ENCODE measurements at regions not wholly inside any gene's neighbourhood (a gene's known extent, or its start where the extent isn't known, plus 50 kb on each side); places are given as distances from the start of the nearest gene placed in this dataset.

DNA sequence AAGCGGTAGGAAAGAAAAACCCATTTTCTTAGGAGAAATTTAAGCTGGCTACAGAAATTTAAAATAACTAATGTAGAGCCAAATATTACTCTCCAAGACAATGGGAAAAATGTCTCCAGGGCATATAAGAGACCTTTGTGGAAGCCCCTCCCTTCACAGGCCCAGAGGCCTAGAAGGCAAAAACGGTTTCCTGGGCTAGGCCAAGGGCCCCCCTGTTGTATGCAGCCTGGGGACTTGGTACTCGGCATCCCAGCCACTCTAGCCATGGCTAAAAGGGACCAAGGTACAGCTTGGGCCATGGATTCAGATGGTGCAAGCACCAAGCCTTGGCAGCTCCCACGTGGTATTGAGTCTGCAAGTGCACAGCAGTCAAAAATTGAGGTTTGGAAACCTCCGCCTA is 90.1 kb downstream of the CGGBP1 start:
- no peaks in the 10 kb centered on the region for H3K9me1 ChIP-seq (ENCODE audit: control insufficient read depth, extremely low read depth, insufficient read depth, low read length)
- H2AFZ ChIP-seq (ENCODE audit: control insufficient read depth, low read length): no peak overlapping the region
- H3K4me1 ChIP-seq (ENCODE audit: control insufficient read depth, extremely low read depth, insufficient read depth, low read length): no peaks in the 10 kb centered on the region
- dilution Hi-C loops (cut with MboI; ENCODE audit: extremely low pct_ligation_motif_present, low sequenced_read_pairs): no loop called here
- no peaks in the 10 kb centered on the region for H3K27me3 ChIP-seq (ENCODE audit: control insufficient read depth, extremely low read depth, insufficient read depth, low read length)
- TF ChIP-seq, protein P1, sequence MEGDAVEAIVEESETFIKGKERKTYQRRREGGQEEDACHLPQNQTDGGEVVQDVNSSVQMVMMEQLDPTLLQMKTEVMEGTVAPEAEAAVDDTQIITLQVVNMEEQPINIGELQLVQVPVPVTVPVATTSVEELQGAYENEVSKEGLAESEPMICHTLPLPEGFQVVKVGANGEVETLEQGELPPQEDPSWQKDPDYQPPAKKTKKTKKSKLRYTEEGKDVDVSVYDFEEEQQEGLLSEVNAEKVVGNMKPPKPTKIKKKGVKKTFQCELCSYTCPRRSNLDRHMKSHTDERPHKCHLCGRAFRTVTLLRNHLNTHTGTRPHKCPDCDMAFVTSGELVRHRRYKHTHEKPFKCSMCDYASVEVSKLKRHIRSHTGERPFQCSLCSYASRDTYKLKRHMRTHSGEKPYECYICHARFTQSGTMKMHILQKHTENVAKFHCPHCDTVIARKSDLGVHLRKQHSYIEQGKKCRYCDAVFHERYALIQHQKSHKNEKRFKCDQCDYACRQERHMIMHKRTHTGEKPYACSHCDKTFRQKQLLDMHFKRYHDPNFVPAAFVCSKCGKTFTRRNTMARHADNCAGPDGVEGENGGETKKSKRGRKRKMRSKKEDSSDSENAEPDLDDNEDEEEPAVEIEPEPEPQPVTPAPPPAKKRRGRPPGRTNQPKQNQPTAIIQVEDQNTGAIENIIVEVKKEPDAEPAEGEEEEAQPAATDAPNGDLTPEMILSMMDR (optimal IDR thresholded peaks at IDR 0.05 in 1 of 3, IDR thresholded peaks at IDR 0.05 in 1 of 3, conservative IDR thresholded peaks at IDR 0.05 in 1 of 3; ENCODE audit: extremely low read depth in 1 of 3, insufficient read depth in 2 of 3, low read length in 3 of 3): no peak
- TF ChIP-seq EZH2 (IDR thresholded peaks at IDR 0.05; ENCODE audit: low read length): no peak
- no peaks in the 10 kb centered on the region for H3K36me3 ChIP-seq (ENCODE audit: control insufficient read depth in 2 of 2, extremely low read depth in 1 of 2, insufficient read depth in 2 of 2, low read length in 2 of 2)
- no peak for DNase-seq (ENCODE audit: low read depth, low spot score)
- H3K9ac ChIP-seq (ENCODE audit: control insufficient read depth, extremely low read depth, insufficient read depth, low read length): no peak overlapping the region
- H3K4me3 ChIP-seq (ENCODE audit: control insufficient read depth in 2 of 3, extremely low read depth in 1 of 3, insufficient read depth in 2 of 3, low read depth in 1 of 3, low read length in 3 of 3): no peak overlapping the region
- no peaks in the 10 kb centered on the region for H3K79me2 ChIP-seq (ENCODE audit: control insufficient read depth, insufficient read depth, low read length)
- no peaks in the 10 kb centered on the region for H3K9me3 ChIP-seq (ENCODE audit: control insufficient read depth, low read depth, low read length)
- no peak for FAIRE-seq
- no peaks in the 10 kb centered on the region for H4K20me1 ChIP-seq (ENCODE audit: control insufficient read depth, extremely low read depth, insufficient read depth, low read length)
- no peak overlapping the region for H3K27ac ChIP-seq (ENCODE audit: control insufficient read depth, insufficient read depth, low read length)
- H3K4me2 ChIP-seq (ENCODE audit: control insufficient read depth, extremely low read depth, insufficient read depth, low read depth, low read length): no peak overlapping the region

GRCh38 chr3:87958289-87958688 is 100.5 kb downstream of the CGGBP1 start:
- no peak for FAIRE-seq
- H3K36me3 ChIP-seq (ENCODE audit: control insufficient read depth in 2 of 2, extremely low read depth in 1 of 2, insufficient read depth in 2 of 2, low read length in 2 of 2): no peaks in the 10 kb centered on the region
- H4K20me1 ChIP-seq (ENCODE audit: control insufficient read depth, extremely low read depth, insufficient read depth, low read length): no peaks in the 10 kb centered on the region
- H3K79me2 ChIP-seq (ENCODE audit: control insufficient read depth, insufficient read depth, low read length): no peaks in the 10 kb centered on the region
- no peak overlapping the region for H3K9ac ChIP-seq (ENCODE audit: control insufficient read depth, extremely low read depth, insufficient read depth, low read length)
- H3K27me3 ChIP-seq (ENCODE audit: control insufficient read depth, extremely low read depth, insufficient read depth, low read length): no peaks in the 10 kb centered on the region
- no peaks in the 10 kb centered on the region for H3K9me1 ChIP-seq (ENCODE audit: control insufficient read depth, extremely low read depth, insufficient read depth, low read length)
- TF ChIP-seq, protein P1 (optimal IDR thresholded peaks at IDR 0.05 in 1 of 3, IDR thresholded peaks at IDR 0.05 in 1 of 3, conservative IDR thresholded peaks at IDR 0.05 in 1 of 3; ENCODE audit: extremely low read depth in 1 of 3, insufficient read depth in 2 of 3, low read length in 3 of 3): no peak
- no peak for TF ChIP-seq EZH2 (IDR thresholded peaks at IDR 0.05; ENCODE audit: low read length)
- H3K4me1 ChIP-seq (ENCODE audit: control insufficient read depth, extremely low read depth, insufficient read depth, low read length): no peaks in the 10 kb centered on the region
- H3K4me2 ChIP-seq (ENCODE audit: control insufficient read depth, extremely low read depth, insufficient read depth, low read depth, low read length): no peak overlapping the region
- no peak for DNase-seq (ENCODE audit: low read depth, low spot score)
- no peak overlapping the region for H3K4me3 ChIP-seq (ENCODE audit: control insufficient read depth in 2 of 3, extremely low read depth in 1 of 3, insufficient read depth in 2 of 3, low read depth in 1 of 3, low read length in 3 of 3)
- H2AFZ ChIP-seq (ENCODE audit: control insufficient read depth, low read length): no peak overlapping the region
- no peak overlapping the region for H3K27ac ChIP-seq (ENCODE audit: control insufficient read depth, insufficient read depth, low read length)
- dilution Hi-C loops (cut with MboI; ENCODE audit: extremely low pct_ligation_motif_present, low sequenced_read_pairs): no loop called here
- no peaks in the 10 kb centered on the region for H3K9me3 ChIP-seq (ENCODE audit: control insufficient read depth, low read depth, low read length)

Measured in keratinocyte (primary cell).